ENCODE measurements at regions not wholly inside any gene's neighbourhood (a gene's known extent, or its start where the extent isn't known, plus 50 kb on each side); places are given as distances from the start of the nearest gene placed in this dataset.

- no peak for DNase-seq
- intact Hi-C loops (cut with DNase I), result no loop called here
These were observed 466.5 kb downstream of the MATN1 start for GRCh38 chr1:30256911-30257310.

- DNase-seq, result no peak
These were observed 468.2 kb downstream of the MATN1 start for GRCh38 chr1:30255111-30255724.

DNA sequence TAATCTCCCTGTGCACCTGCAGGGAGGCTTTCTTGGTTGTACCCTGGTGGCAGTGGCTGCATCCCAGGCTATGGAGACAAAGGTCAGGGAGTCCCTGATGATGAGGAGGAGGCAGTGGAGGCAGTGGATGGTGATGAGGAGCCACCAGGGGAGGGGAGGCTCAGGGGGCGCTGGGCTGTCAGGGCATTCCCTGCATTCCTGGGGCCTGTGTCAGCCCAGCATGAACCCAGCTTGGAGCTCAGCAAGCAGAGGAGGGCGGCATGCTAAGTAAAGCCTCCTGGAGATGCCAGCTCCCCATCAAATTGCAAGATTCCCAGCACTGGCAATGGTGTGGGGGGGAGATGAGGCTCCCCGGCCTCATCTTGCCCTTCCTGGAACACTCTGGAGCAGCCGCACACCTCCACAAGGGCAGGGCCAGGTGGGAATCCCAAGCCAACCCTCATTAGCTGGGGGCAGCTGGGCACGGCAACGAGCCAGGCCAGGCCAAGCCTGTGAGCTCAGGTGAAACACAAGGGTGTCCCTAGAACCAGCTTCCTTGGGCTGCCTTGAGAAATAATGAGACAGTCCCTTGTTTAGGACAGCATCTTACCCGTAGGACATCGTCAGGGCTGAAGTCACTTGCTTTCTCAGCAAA, 469.5 kb downstream of the MATN1 start:
- intact Hi-C loops (cut with DNase I), result no loop called here
- DNase-seq, result no peak

More at GRCh38 chr1:30255111-30255724, 468.2 kb downstream of the MATN1 start:
- intact Hi-C loops (cut with DNase I), result no loop called here

- no peak for DNase-seq
- intact Hi-C loops (cut with DNase I), result no loop called here
These were observed 470.0 kb downstream of the MATN1 start for GRCh38 chr1:30253361-30253760.

DNA sequence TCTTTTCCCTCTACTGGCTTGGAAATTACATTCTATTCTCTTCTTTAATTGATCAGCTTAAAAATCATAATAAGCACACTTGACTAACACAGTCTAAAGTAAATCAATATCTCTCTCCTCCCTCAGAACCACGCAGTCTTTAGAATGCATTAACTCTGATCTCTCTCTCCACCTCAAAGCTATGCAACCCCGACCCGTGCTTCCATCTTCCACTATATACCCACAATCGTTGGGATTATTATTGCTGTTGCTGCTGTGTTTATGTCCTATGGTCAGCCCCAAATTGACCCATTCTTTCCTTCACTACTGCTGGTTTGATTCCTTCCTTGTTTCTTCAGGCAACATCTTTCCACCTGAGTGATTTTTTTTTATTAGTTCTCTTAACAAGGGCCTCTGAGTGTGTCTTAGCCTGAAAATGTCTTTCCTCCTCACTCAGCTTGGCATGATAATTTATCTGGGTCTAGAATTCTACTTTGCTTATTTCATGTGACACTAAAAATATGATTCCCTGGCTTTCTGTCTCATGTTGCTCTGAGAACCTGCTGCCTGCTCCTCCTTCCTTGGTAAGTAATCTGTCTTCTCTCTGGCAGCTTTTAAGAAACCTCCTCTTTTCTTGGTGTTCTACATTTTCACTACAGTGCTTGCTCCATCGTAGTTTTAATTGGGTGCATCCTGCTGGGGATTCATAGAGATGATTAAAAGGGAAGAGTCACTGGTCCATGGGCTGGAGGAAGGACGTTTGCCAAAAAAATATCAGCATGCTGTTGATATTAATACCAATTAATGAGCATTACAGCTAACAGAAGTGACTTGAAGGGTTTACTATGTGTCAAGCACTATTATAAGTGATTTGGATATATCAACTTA, 472.2 kb downstream of the MATN1 start:
- DNase-seq, result peak in 1 of 42 donors; percentile 26
- intact Hi-C loops (cut with DNase I), result no loop called here

- intact Hi-C loops (cut with DNase I), result no loop called here
These were observed 472.9 kb downstream of the MATN1 start for GRCh38 chr1:30250338-30250983.

GRCh38 chr1:30249446-30250337, 473.7 kb downstream of the MATN1 start:
- no peak for DNase-seq
- intact Hi-C loops (cut with DNase I), result no loop called here

More at GRCh38 chr1:30250338-30250983, 472.9 kb downstream of the MATN1 start:
- DNase-seq, result no peak

DNA sequence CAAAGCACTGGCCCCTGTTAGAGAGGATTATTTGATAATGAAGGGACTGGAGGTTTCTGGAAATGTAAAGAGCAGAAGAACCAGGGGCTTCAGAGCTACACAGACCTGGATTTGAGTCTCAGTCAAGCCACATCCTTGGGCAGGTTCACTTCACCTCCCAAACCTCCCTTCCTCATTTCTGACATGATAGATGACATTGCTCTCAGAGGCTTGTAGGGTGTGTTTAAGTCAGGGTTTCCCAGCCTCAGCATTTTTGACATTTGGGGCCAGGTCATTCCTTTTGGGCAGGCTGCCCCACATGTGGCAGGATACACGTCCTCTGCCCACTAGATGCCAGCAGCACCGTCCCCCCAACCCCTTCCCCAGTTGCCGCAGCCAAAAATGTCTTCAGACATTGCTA, 474.6 kb downstream of the MATN1 start:
- intact Hi-C loops (cut with DNase I), result no loop called here
- no peak for DNase-seq

DNA sequence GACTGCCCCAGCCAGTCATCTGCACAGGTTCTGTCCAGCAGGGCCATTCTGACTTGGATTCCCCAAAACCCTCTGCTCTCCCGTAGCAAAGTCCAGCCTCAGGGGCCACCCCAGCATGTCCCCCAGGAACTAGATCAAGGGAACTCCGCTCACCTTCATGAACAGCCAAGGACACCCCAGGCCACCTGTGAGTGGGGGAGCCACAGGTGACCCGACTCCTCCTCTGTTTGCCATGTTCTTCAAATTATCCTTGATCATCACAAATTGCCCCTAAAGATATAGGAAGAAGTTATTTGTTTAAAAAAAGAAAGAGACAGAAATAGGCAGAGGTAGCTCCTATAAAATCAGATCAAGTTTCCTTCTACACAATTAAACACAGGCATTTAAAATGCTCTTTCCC, 475.0 kb downstream of the MATN1 start:
- intact Hi-C loops (cut with DNase I), result no loop called here

GRCh38 chr1:30244801-30245200, 478.6 kb downstream of the MATN1 start:
- no peak for DNase-seq
- intact Hi-C loops (cut with DNase I), result no loop called here

More for the DNA sequence above, 475.0 kb downstream of the MATN1 start:
- no peak for DNase-seq

GRCh38 chr1:30242722-30243457, 480.5 kb downstream of the MATN1 start:
- intact Hi-C loops (cut with DNase I), result no loop called here
- DNase-seq, result no peak

DNA sequence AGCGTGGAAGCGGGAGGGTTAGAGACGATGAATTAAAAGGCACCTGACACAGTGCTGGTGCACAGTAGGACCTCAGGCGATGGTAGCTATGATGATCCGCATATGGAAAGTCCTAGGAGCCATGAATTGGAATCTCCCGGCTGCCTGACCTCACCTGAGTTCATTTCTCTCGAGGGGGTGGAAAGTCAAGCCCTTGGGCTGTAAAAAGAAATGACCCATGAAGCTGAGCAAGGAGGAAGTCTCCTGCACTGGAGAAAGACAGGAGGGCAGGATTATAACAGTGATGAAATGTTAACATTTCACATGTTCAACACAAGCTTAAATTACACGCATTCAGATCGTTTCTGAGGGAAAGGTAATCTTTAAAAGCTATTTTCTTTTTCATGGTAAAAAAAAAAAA, 481.2 kb downstream of the MATN1 start:
- intact Hi-C loops (cut with DNase I), result no loop called here
- no peak for DNase-seq

- intact Hi-C loops (cut with DNase I), result no loop called here
- no peak for DNase-seq
These were observed 481.7 kb downstream of the MATN1 start for GRCh38 chr1:30241681-30242080.

GRCh38 chr1:30234091-30234490, 489.3 kb downstream of the MATN1 start:
- intact Hi-C loops (cut with DNase I), result no loop called here
- peak in 12 of 42 donors; percentile 2 to 44 (median 14) for DNase-seq

DNA sequence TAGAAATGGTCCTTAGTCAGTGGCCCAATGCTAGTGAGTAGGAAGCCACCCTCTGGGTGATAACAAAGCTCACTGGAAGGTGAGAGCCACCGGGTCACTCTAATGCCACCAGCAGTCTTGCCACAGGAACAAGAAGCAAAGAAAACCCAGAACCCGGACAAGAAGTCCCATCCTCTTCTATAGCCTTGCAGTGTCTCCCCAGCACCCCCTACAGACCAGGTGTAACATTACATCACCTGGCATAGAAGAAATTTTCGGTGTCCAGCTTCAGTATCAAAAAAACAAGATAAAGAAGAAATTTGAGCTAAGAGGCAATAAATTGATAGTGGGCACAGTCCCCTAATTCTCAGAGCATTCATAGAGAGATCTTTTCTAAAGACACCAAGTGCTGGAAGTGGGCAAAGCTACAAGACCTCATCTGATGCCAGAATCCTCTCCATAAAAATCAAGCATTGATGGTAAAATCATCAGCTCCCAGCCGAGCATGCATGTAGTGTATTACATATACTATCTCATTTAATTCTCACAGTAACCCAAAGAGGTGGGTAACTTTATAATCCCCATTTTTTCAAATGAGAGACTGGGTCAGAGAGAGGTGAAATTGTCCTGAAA, 491.0 kb downstream of the MATN1 start:
- DNase-seq, result peak in 1 of 42 donors; percentile 2
- intact Hi-C loops (cut with DNase I), result no loop called here

- intact Hi-C loops (cut with DNase I), result no loop called here
- DNase-seq, result no peak
These were observed 493.4 kb downstream of the MATN1 start for GRCh38 chr1:30229960-30230359.

- intact Hi-C loops (cut with DNase I), result no loop called here
- no peak for DNase-seq
These were observed 493.8 kb downstream of the MATN1 start for GRCh38 chr1:30229557-30229956.

GRCh38 chr1:30226648-30227047, 496.7 kb downstream of the MATN1 start:
- no peak for DNase-seq
- intact Hi-C loops (cut with DNase I), result no loop called here

All from head of caudate nucleus (tissue), 42 donors.